ENCODE measurements at regions not wholly inside any gene's neighbourhood (a gene's known extent, or its start where the extent isn't known, plus 50 kb on each side); places are given as distances from the start of the nearest gene placed in this dataset.

- TF ChIP-seq EZH2 (IDR thresholded peaks at IDR 0.05; ENCODE audit: borderline replicate concordance, insufficient read depth, low read depth, low read length, poor library complexity, severe bottlenecking) (no peak), CTCF (IDR thresholded peaks at IDR 0.05) (no peak)
These were observed 1968.4 kb downstream of the EFNA5 start for GRCh38 chr5:105702323-105702722.
